IPS-18a (cell line): ENCODE measurements at regions not wholly inside any gene's neighbourhood (a gene's known extent, or its start where the extent isn't known, plus 50 kb on each side); places are given as distances from the start of the nearest gene placed in this dataset.
A peak's percentile ranks its signal among the peaks of the same experiment; 100 is the strongest.

Experiments used
- H3K27ac ChIP-seq: one replicate; pipeline ENCODE4 v1.5.1; 2013; ENCODE audit warnings: low read length
- H3K27me3 ChIP-seq: one replicate; pipeline ENCODE4 v1.6.1; 2013; ENCODE audit warnings: mild to moderate bottlenecking, low read length; ENCODE audit not compliant: control insufficient read depth, insufficient read depth
- H3K36me3 ChIP-seq: one replicate; pipeline ENCODE4 v1.6.1; 2013; ENCODE audit warnings: low read depth, low read length; ENCODE audit not compliant: control insufficient read depth
- H3K4me1 ChIP-seq: one replicate; pipeline ENCODE4 v1.6.1; 2013; ENCODE audit warnings: low read depth, low read length; ENCODE audit not compliant: control insufficient read depth
- H3K4me3 ChIP-seq: one replicate; pipeline ENCODE4 v1.5.1; 2013; ENCODE audit warnings: low read length
- H3K9ac ChIP-seq: one replicate; pipeline ENCODE4 v1.6.1; 2013; ENCODE audit warnings: mild to moderate bottlenecking, low read length, moderate library complexity
- H3K9me3 ChIP-seq: one replicate; pipeline ENCODE4 v1.6.1; 2013; ENCODE audit warnings: low read depth, low read length; ENCODE audit not compliant: control insufficient read depth

GRCh38 chr2:22734373-22735045 lies 650.5 kb upstream of the KLHL29 start:
- Histone ChIP-seq H3K4me1 (no peaks in the 10 kb centered on the region), H3K27me3 (no peaks in the 10 kb centered on the region), H3K9me3 (no peaks in the 10 kb centered on the region), H3K27ac (no peak overlapping the region), H3K36me3 (no peaks in the 10 kb centered on the region), H3K9ac (no peak overlapping the region), H3K4me3 (no peak overlapping the region)

GRCh38 chr2:22737144-22737543 lies 647.8 kb upstream of the KLHL29 start:
- H3K27ac ChIP-seq: no peak overlapping the region

GRCh38 chr2:22741216-22741615 lies 643.8 kb upstream of the KLHL29 start:
- Histone ChIP-seq H3K36me3 (no peaks in the 10 kb centered on the region), H3K4me1 (no peaks in the 10 kb centered on the region), H3K9me3 (no peaks in the 10 kb centered on the region), H3K9ac (no peak overlapping the region), H3K4me3 (no peak overlapping the region), H3K27ac (no peak overlapping the region), H3K27me3 (no peaks in the 10 kb centered on the region)

More at GRCh38 chr2:22737144-22737543, 647.8 kb upstream of the KLHL29 start:
- Histone ChIP-seq H3K4me1 (no peaks in the 10 kb centered on the region), H3K36me3 (no peaks in the 10 kb centered on the region), H3K9me3 (no peaks in the 10 kb centered on the region), H3K4me3 (no peak overlapping the region), H3K9ac (no peak overlapping the region), H3K27me3 (no peaks in the 10 kb centered on the region)

- Histone ChIP-seq H3K9ac (no peak overlapping the region), H3K4me3 (no peak overlapping the region), H3K27ac (no peak overlapping the region), H3K27me3 (no peaks in the 10 kb centered on the region), H3K4me1 (no peaks in the 10 kb centered on the region), H3K36me3 (no peaks in the 10 kb centered on the region), H3K9me3 (no peaks in the 10 kb centered on the region)
Measured at GRCh38 chr2:22748909-22749308, 636.1 kb upstream of the KLHL29 start.

- no peak overlapping the region for H3K27ac ChIP-seq
- H3K4me1 ChIP-seq: no peaks in the 10 kb centered on the region
- no peak overlapping the region for H3K9ac ChIP-seq
- H3K4me3 ChIP-seq: no peak overlapping the region
- no peaks in the 10 kb centered on the region for H3K9me3 ChIP-seq
- no peaks in the 10 kb centered on the region for H3K27me3 ChIP-seq
- no peaks in the 10 kb centered on the region for H3K36me3 ChIP-seq
Measured at GRCh38 chr2:22753476-22753875, 631.5 kb upstream of the KLHL29 start.

- H3K9me3 ChIP-seq: no peaks in the 10 kb centered on the region
Measured at GRCh38 chr2:22756276-22757043, 628.5 kb upstream of the KLHL29 start.

GRCh38 chr2:22769497-22769896 lies 615.5 kb upstream of the KLHL29 start:
- Histone ChIP-seq H3K27me3 (no peaks in the 10 kb centered on the region), H3K4me3 (no peak overlapping the region), H3K9me3 (no peaks in the 10 kb centered on the region), H3K27ac (no peak overlapping the region), H3K9ac (no peak overlapping the region), H3K36me3 (no peaks in the 10 kb centered on the region), H3K4me1 (no peaks in the 10 kb centered on the region)

More at GRCh38 chr2:22756276-22757043, 628.5 kb upstream of the KLHL29 start:
- Histone ChIP-seq H3K4me1 (no peaks in the 10 kb centered on the region), H3K27me3 (no peaks in the 10 kb centered on the region), H3K4me3 (no peak overlapping the region), H3K36me3 (no peaks in the 10 kb centered on the region), H3K9ac (no peak overlapping the region), H3K27ac (no peak overlapping the region)

- H3K27me3 ChIP-seq: no peaks in the 10 kb centered on the region
- no peak overlapping the region for H3K9ac ChIP-seq
- H3K4me1 ChIP-seq: peaks cover 14% of the 10 kb centered on the region
- H3K27ac ChIP-seq: no peak overlapping the region
- no peaks in the 10 kb centered on the region for H3K9me3 ChIP-seq
- H3K4me3 ChIP-seq: peak overlapping the region; percentile 23
- H3K36me3 ChIP-seq: no peaks in the 10 kb centered on the region
Measured at GRCh38 chr2:22784566-22784965, 600.4 kb upstream of the KLHL29 start.

GRCh38 chr2:22786817-22787216 lies 598.2 kb upstream of the KLHL29 start:
- Histone ChIP-seq H3K36me3 (no peaks in the 10 kb centered on the region), H3K9me3 (no peaks in the 10 kb centered on the region), H3K4me1 (peaks cover 14% of the 10 kb centered on the region), H3K4me3 (no peak overlapping the region), H3K9ac (no peak overlapping the region), H3K27ac (no peak overlapping the region), H3K27me3 (no peaks in the 10 kb centered on the region)

- H3K9me3 ChIP-seq: no peaks in the 10 kb centered on the region
- H3K27ac ChIP-seq: no peak overlapping the region
- no peak overlapping the region for H3K9ac ChIP-seq
- H3K36me3 ChIP-seq: no peaks in the 10 kb centered on the region
- peaks cover 14% of the 10 kb centered on the region for H3K4me1 ChIP-seq
- no peaks in the 10 kb centered on the region for H3K27me3 ChIP-seq
- H3K4me3 ChIP-seq: no peak overlapping the region
Measured at GRCh38 chr2:22787745-22788144, 597.2 kb upstream of the KLHL29 start.

- Histone ChIP-seq H3K4me3 (no peak overlapping the region), H3K27ac (no peak overlapping the region), H3K36me3 (no peaks in the 10 kb centered on the region), H3K9ac (no peak overlapping the region), H3K27me3 (no peaks in the 10 kb centered on the region), H3K4me1 (peaks cover 14% of the 10 kb centered on the region), H3K9me3 (no peaks in the 10 kb centered on the region)
Measured at GRCh38 chr2:22788749-22789327, 596.1 kb upstream of the KLHL29 start.
